AG04450 (cell line): ENCODE measurements at regions not wholly inside any gene's neighbourhood (a gene's known extent, or its start where the extent isn't known, plus 50 kb on each side); places are given as distances from the start of the nearest gene placed in this dataset.

ENCODE experiments used
- CTCF ChIA-PET: fragments of 300-600, 350-600 bp; formaldehyde crosslinking; extraction: SDS; loops from one replicate; lab custom pipeline; 2022; ENCODE audit warnings: antibody characterized with exemption, inconsistent platforms; lab: Charles Lee
- POLR2A ChIA-PET: fragments of 350-600 bp; formaldehyde crosslinking; extraction: SDS; loops from one replicate; lab custom pipeline; 2021; ENCODE audit warnings: antibody characterized with exemption, inconsistent platforms; lab: Yijun Ruan, JAX
- DNase-seq: peaks from one replicate; pipeline ENCODE4 v3.0.0-alpha.2; 2011; ENCODE audit warnings: low read depth, low spot score
- H3K27ac ChIP-seq: one replicate; pipeline ENCODE4 v1.5.1; 2012; ENCODE audit warnings: low read depth, low read length, control low read depth
- H3K27me3 ChIP-seq: one replicate; pipeline ENCODE4 v1.6.0; 2012; ENCODE audit warnings: low read length; ENCODE audit not compliant: control insufficient read depth, insufficient read depth
- H3K4me3 ChIP-seq: 2 replicates; pipeline ENCODE4 v1.5.1; 2011; ENCODE audit warnings: mild to moderate bottlenecking, low read depth, low read length, control low read depth
- H3K9me3 ChIP-seq: 2 replicates; pipeline ENCODE4 v1.5.1; 2012; ENCODE audit warnings: low read length; ENCODE audit not compliant: control insufficient read depth, insufficient read depth
- CTCF ChIP-seq: IDR thresholded peaks from 2 replicates; pipeline ENCODE4 v1.5.1; 2011; ENCODE audit warnings: low read depth, low read length, control low read depth, inconsistent platforms

- ChIA-PET POLR2A (no interaction called here), CTCF (no interaction called here)
- no peak for TF ChIP-seq CTCF
- Histone ChIP-seq H3K4me3 (no peak overlapping the region), H3K9me3 (no peaks in the 10 kb centered on the region), H3K27ac (no peak overlapping the region), H3K27me3 (no peaks in the 10 kb centered on the region)
- DNase-seq = no peak
Measured at GRCh38 chr2:41182961-41183360, 731.1 kb upstream of the SLC8A1 start.

- no peak overlapping the region for H3K4me3 ChIP-seq
- ChIA-PET CTCF (no interaction called here), POLR2A (no interaction called here)
- H3K27ac ChIP-seq = no peak overlapping the region
- H3K9me3 ChIP-seq = no peaks in the 10 kb centered on the region
- no peak for TF ChIP-seq CTCF
- DNase-seq = no peak
- H3K27me3 ChIP-seq = no peaks in the 10 kb centered on the region
Measured at GRCh38 chr2:41187376-41188122, 735.7 kb upstream of the SLC8A1 start.

GRCh38 chr2:41194230-41194629 is 742.3 kb upstream of the SLC8A1 start:
- ChIA-PET POLR2A (no interaction called here), CTCF (no interaction called here)
- H3K27ac ChIP-seq = no peak overlapping the region
- no peaks in the 10 kb centered on the region for H3K27me3 ChIP-seq
- DNase-seq = no peak
- H3K9me3 ChIP-seq = no peaks in the 10 kb centered on the region
- H3K4me3 ChIP-seq = no peak overlapping the region
- TF ChIP-seq CTCF = no peak

GRCh38 chr2:41197781-41198180 is 745.9 kb upstream of the SLC8A1 start:
- POLR2A ChIA-PET = no interaction called here
- no peaks in the 10 kb centered on the region for H3K27me3 ChIP-seq
- no peaks in the 10 kb centered on the region for H3K9me3 ChIP-seq
- CTCF ChIA-PET = no interaction called here
- TF ChIP-seq CTCF = no peak
- H3K4me3 ChIP-seq = no peak overlapping the region
- DNase-seq = no peak
- no peak overlapping the region for H3K27ac ChIP-seq

- POLR2A ChIA-PET = no interaction called here
- Histone ChIP-seq H3K9me3 (no peaks in the 10 kb centered on the region), H3K4me3 (no peak overlapping the region), H3K27ac (no peak overlapping the region), H3K27me3 (no peaks in the 10 kb centered on the region)
- CTCF ChIA-PET = no interaction called here
- no peak for DNase-seq
- no peak for TF ChIP-seq CTCF
Measured at GRCh38 chr2:41199334-41199733, 747.4 kb upstream of the SLC8A1 start.
